Lower leg skin (tissue), 4 donors: ENCODE measurements at regions not wholly inside any gene's neighbourhood (a gene's known extent, or its start where the extent isn't known, plus 50 kb on each side); places are given as distances from the start of the nearest gene placed in this dataset.

Experiments
- DNase-seq, 2 donors: peaks; one replicate each; pipeline ENCODE4 v3.0.0-alpha.2; 2019; ENCODE audit warnings: low spot score in 2 of 2
- H3K4me3 ChIP-seq: fragments of 200-600 bp; sonication (generic); 2 replicates; pipeline ENCODE4 v1.5.1; 2017; ENCODE audit warnings: mild to moderate bottlenecking, low read depth; ENCODE audit not compliant: poor library complexity, severe bottlenecking
- POLR2A ChIP-seq, 2 donors: fragments of 450-650 bp; IDR thresholded peaks; one replicate each; pipeline ENCODE4 v1.6.1; 2016 to 2017; ENCODE audit warnings: antibody characterized with exemption in 2 of 2, mild to moderate bottlenecking in 1 of 2, moderate library complexity in 1 of 2
- WGBS, 2 donors: methylation state at CpG; one replicate each; pipeline ENCODE4 v1.1.5; 2018; 5-methylcytosine and 5-hydroxymethylcytosine counted together
- intact Hi-C: fragments of 100-400 bp; cut with DNase I; formaldehyde crosslinking; loops from one replicate; pipeline ENCODE4 v1.15.0; 2023; ENCODE audit warnings: low total_unique reads
- TF ChIP-seq, protein P1 (sequence below), 3 donors: fragments of 450-650 bp; IDR thresholded peaks; one replicate each; pipeline ENCODE4 v1.5.1; 2016; ENCODE audit warnings: antibody characterized with exemption in 3 of 3, mild to moderate bottlenecking in 3 of 3, moderate library complexity in 2 of 3

DNA sequence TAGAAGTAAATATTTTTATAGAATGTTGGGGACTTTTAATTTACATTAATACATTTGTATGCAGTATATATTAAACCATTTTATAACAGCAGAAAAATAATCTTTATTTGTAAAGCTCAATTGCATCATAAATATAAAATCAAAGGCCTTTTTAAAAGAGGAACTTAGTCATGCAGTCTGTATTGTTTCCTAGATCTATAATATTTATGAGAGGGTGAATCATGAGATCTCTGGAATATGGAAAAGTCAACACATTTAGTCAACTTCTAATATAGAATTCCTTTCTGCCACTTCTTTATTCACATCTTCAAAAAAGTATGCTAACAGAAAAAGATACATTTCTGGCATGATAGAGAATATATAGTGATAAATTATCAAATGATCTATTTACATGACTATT is 410.3 kb upstream of the ZNF385D start:
- intact Hi-C loops = no loop called here
- DNase-seq = no peak
- TF ChIP-seq, protein P1, sequence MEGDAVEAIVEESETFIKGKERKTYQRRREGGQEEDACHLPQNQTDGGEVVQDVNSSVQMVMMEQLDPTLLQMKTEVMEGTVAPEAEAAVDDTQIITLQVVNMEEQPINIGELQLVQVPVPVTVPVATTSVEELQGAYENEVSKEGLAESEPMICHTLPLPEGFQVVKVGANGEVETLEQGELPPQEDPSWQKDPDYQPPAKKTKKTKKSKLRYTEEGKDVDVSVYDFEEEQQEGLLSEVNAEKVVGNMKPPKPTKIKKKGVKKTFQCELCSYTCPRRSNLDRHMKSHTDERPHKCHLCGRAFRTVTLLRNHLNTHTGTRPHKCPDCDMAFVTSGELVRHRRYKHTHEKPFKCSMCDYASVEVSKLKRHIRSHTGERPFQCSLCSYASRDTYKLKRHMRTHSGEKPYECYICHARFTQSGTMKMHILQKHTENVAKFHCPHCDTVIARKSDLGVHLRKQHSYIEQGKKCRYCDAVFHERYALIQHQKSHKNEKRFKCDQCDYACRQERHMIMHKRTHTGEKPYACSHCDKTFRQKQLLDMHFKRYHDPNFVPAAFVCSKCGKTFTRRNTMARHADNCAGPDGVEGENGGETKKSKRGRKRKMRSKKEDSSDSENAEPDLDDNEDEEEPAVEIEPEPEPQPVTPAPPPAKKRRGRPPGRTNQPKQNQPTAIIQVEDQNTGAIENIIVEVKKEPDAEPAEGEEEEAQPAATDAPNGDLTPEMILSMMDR (IDR thresholded peaks at IDR 0.05) = no peak
- TF ChIP-seq POLR2A (IDR thresholded peaks at IDR 0.05) = no peak
- H3K4me3 ChIP-seq = no peak overlapping the region

- no peak for DNase-seq
- H3K4me3 ChIP-seq = no peak overlapping the region
- TF ChIP-seq, protein P1 (IDR thresholded peaks at IDR 0.05) = no peak
- no peak for TF ChIP-seq POLR2A (IDR thresholded peaks at IDR 0.05)
- intact Hi-C loops = no loop called here
- WGBS, 2 donors = 79 to 81% methylated on average over 1 of the region's 1 CpG
Observed at GRCh38 chr3:22170370-22170769, 419.4 kb upstream of the ZNF385D start.

DNA sequence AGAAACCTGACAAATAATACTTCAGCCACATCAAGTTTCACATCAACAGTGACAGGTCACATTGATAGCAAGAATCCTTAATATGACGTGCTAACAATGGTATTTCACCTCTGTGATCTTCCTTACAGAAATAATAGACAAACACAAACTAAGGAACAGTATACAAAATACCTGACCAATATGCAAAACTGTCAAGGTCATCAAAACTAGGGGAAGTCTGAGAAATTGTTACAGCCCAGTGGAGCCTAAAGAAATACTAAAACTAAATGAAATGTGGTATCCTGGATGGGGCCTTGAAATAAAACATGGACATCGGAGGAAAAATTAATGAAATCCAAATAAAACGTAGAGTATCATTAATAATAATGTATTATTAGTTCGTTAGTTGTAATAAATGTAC is 422.0 kb upstream of the ZNF385D start:
- intact Hi-C loops = no loop called here
- DNase-seq = no peak
- 88 to 94% methylated on average over 4 of the region's 4 CpGs for whole genome bisulfite sequencing, 2 donors
- H3K4me3 ChIP-seq = no peak overlapping the region
- TF ChIP-seq, protein P1 (IDR thresholded peaks at IDR 0.05) = no peak
- no peak for TF ChIP-seq POLR2A (IDR thresholded peaks at IDR 0.05)

GRCh38 chr3:22175947-22176346 is 424.9 kb upstream of the ZNF385D start:
- DNase-seq = no peak
- TF ChIP-seq POLR2A (IDR thresholded peaks at IDR 0.05) = no peak
- TF ChIP-seq, protein P1 (IDR thresholded peaks at IDR 0.05) = no peak
- H3K4me3 ChIP-seq = no peak overlapping the region
- 44 to 54% methylated on average over 1 of the region's 1 CpG for WGBS, 2 donors
- intact Hi-C loops = no loop called here

DNA sequence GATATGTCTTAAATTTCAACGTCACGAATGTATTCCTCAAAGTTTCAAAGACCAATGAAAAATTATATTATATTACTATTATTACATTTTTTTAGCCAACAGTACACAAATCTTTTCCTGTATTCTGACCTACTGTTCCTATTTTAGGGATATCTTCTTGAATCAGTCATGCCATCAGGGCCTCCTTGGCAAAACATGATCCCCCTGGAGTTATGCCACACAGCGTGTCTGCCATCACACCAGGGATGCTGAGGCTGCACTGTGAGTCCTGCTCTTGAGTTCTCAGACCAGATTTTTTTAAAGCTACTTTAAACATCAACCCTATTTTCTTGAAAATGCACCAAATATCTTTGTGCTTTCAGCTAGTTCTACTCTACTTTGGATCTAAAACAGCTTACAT is 425.9 kb upstream of the ZNF385D start:
- no peak for DNase-seq
- H3K4me3 ChIP-seq = no peak overlapping the region
- TF ChIP-seq POLR2A (IDR thresholded peaks at IDR 0.05) = no peak
- TF ChIP-seq, protein P1 (IDR thresholded peaks at IDR 0.05) = no peak
- intact Hi-C loops = no loop called here
- WGBS, 2 donors = 76 to 84% methylated on average over 3 of the region's 3 CpGs

DNA sequence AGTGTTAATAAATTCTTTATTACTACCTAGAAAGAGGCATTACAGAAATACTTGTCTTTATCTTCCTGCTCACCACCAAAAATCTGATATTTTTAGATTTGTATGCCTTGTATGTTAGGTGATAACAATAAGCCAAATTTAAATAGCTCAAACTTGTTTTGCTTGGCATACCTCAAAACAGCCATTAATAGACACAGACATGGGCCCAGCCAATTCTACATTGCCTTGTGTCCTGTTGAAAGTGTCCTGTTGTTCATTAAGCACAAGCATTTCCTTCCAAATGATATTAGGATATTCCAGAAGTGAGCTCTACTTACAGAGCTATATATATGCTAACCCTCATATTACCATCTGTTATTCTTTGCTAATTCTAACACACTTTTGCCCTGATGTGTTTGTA is 438.6 kb upstream of the ZNF385D start:
- no peak for DNase-seq
- intact Hi-C loops = no loop called here
- TF ChIP-seq, protein P1 (IDR thresholded peaks at IDR 0.05) = no peak
- TF ChIP-seq POLR2A (IDR thresholded peaks at IDR 0.05) = no peak
- no peak overlapping the region for H3K4me3 ChIP-seq
